ENCODE measurements at regions not wholly inside any gene's neighbourhood (a gene's known extent, or its start where the extent isn't known, plus 50 kb on each side); places are given as distances from the start of the nearest gene placed in this dataset.

DNA sequence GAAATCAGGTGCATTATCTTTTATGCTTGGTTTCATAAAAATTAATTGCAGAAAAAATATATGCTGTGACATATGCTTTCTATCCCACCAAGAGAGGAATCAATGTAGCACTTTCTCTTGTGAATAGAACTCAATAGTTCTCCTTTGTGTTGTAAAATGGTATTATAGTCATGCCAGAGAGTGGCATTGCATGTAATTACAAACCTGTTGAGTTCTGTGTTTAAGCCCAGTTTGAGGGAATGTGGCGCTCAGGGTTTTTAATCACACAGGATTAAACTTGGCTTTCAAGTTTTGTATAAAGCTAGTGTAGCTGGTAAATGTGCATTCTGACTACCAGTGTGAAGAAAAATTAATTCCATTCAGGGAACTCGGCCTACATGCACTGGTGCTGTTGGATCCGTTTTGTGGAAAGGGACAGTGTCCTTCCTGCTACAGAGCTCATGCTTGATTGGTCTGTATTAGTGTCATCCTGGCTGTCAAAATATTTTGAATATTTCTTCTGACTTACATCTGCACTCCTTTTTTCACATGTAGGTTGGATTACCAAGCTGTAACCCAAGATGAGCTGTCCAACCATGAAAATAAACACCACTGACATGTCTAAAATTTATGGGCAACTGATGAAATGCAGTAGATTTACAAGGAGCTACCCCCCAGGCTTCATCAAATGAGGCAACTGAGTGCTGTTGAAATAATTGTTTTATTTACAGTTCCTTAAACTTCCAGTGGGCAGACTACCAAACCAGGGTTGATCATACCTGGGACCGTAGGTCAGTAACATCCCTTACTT is 80.3 kb downstream of the SLC4A3 start:
- TF ChIP-seq EZH2 (IDR thresholded peaks at IDR 0.05; ENCODE audit: insufficient read depth, poor library complexity, severe bottlenecking): no peak
- no peak for TF ChIP-seq EZH2phosphoT487 (IDR thresholded peaks at IDR 0.05; ENCODE audit: insufficient read depth, low read depth)
